OCI-LY7 (cell line): ENCODE measurements at regions not wholly inside any gene's neighbourhood (a gene's known extent, or its start where the extent isn't known, plus 50 kb on each side); places are given as distances from the start of the nearest gene placed in this dataset.

Experiments
- CTCF ChIP-seq: fragments of 200-600 bp; sonication (generic); conservative IDR thresholded peaks from 2 replicates; pipeline ENCODE4 v1.5.1; 2014; ENCODE audit warnings: mild to moderate bottlenecking, antibody characterized with exemption, low read length, moderate library complexity, mixed read lengths
- EZH2phosphoT487 ChIP-seq: fragments of 200-600 bp; sonication (generic); IDR thresholded peaks from 2 replicates; pipeline ENCODE4 v1.6.1; 2018; ENCODE audit warnings: low read depth, borderline replicate concordance, mild to moderate bottlenecking, mixed run types, antibody characterized with exemption, low read length, moderate library complexity, mixed read lengths

GRCh38 chr3:102926618-102927017 lies 491.8 kb downstream of the ZPLD1 start:
- TF ChIP-seq EZH2phosphoT487 (no peak), CTCF (no peak)
